ENCODE measurements at regions not wholly inside any gene's neighbourhood (a gene's known extent, or its start where the extent isn't known, plus 50 kb on each side); places are given as distances from the start of the nearest gene placed in this dataset.

GRCh38 chr6:149260214-149260874, 57.2 kb upstream of the TAB2 start:
- DNase-seq (ENCODE audit: low read depth): no peak
- no peak for TF ChIP-seq CTCF (IDR thresholded peaks at IDR 0.05; ENCODE audit: low read length, missing control alignments)
- H3K4me3 ChIP-seq (replicated peaks; ENCODE audit: low read depth, low read length): no peak overlapping the region

GRCh38 chr6:149261364-149262040, 56.0 kb upstream of the TAB2 start:
- no peak for DNase-seq (ENCODE audit: low read depth)
- H3K4me3 ChIP-seq (replicated peaks; ENCODE audit: low read depth, low read length): no peak overlapping the region
- no peak for TF ChIP-seq CTCF (IDR thresholded peaks at IDR 0.05; ENCODE audit: low read length, missing control alignments)

GRCh38 chr6:149263321-149263720, 54.2 kb upstream of the TAB2 start:
- no peak for DNase-seq (ENCODE audit: low read depth)
- no peak for TF ChIP-seq CTCF (IDR thresholded peaks at IDR 0.05; ENCODE audit: low read length, missing control alignments)
- no peak overlapping the region for H3K4me3 ChIP-seq (replicated peaks; ENCODE audit: low read depth, low read length)

- no peak for DNase-seq (ENCODE audit: low read depth)
- H3K4me3 ChIP-seq (replicated peaks; ENCODE audit: low read depth, low read length): no peak overlapping the region
- no peak for TF ChIP-seq CTCF (IDR thresholded peaks at IDR 0.05; ENCODE audit: low read length, missing control alignments)
Observed at GRCh38 chr6:149264629-149265028, 52.9 kb upstream of the TAB2 start.

- no peak overlapping the region for H3K4me3 ChIP-seq (replicated peaks; ENCODE audit: low read depth, low read length)
- no peak for DNase-seq (ENCODE audit: low read depth)
- no peak for TF ChIP-seq CTCF (IDR thresholded peaks at IDR 0.05; ENCODE audit: low read length, missing control alignments)
Observed at GRCh38 chr6:149265945-149266344, 51.6 kb upstream of the TAB2 start.

GRCh38 chr6:149266659-149267058, 50.9 kb upstream of the TAB2 start:
- no peak overlapping the region for H3K4me3 ChIP-seq (replicated peaks; ENCODE audit: low read depth, low read length)

More at GRCh38 chr6:149266659-149267058, 50.9 kb upstream of the TAB2 start:
- DNase-seq (ENCODE audit: low read depth): no peak
- TF ChIP-seq CTCF (IDR thresholded peaks at IDR 0.05; ENCODE audit: low read length, missing control alignments): no peak
